H1 (cell line): ENCODE measurements at regions not wholly inside any gene's neighbourhood (a gene's known extent, or its start where the extent isn't known, plus 50 kb on each side); places are given as distances from the start of the nearest gene placed in this dataset.

ENCODE experiments used
- CBX5 ChIP-seq: fragments of 300-800, 300-1000 bp; sonication (generic); IDR thresholded peaks from 2 replicates; pipeline ENCODE4 v1.7.1; 2016; ENCODE audit warnings: antibody characterized with exemption, low read length, low read depth
- HDAC6 ChIP-seq: IDR thresholded peaks from one replicate; pipeline ENCODE4 v1.7.1; 2012; ENCODE audit warnings: low read depth, mild to moderate bottlenecking, inconsistent platforms, low read length, moderate library complexity
- KDM1A ChIP-seq: fragments of 200-600, 300-600 bp; sonication (generic); IDR thresholded peaks from 2 replicates; pipeline ENCODE4 v1.7.1; 2016; ENCODE audit warnings: mild to moderate bottlenecking, low read length, borderline replicate concordance
- TF ChIP-seq, protein P1 (sequence below), 3 experiments: IDR thresholded peaks; 1 replicate in 2 of 3; 2 replicates in 1 of 3; pipeline versions ENCODE4 v1.5.1 to v1.6.1; 2011; ENCODE audit warnings: low read length in 3 of 3, mild to moderate bottlenecking in 3 of 3, inconsistent platforms in 2 of 3, low read depth in 1 of 3, moderate library complexity in 1 of 3; ENCODE audit not compliant: insufficient read depth in 1 of 3; ENCODE audit errors: control extremely low read depth in 1 of 3

DNA sequence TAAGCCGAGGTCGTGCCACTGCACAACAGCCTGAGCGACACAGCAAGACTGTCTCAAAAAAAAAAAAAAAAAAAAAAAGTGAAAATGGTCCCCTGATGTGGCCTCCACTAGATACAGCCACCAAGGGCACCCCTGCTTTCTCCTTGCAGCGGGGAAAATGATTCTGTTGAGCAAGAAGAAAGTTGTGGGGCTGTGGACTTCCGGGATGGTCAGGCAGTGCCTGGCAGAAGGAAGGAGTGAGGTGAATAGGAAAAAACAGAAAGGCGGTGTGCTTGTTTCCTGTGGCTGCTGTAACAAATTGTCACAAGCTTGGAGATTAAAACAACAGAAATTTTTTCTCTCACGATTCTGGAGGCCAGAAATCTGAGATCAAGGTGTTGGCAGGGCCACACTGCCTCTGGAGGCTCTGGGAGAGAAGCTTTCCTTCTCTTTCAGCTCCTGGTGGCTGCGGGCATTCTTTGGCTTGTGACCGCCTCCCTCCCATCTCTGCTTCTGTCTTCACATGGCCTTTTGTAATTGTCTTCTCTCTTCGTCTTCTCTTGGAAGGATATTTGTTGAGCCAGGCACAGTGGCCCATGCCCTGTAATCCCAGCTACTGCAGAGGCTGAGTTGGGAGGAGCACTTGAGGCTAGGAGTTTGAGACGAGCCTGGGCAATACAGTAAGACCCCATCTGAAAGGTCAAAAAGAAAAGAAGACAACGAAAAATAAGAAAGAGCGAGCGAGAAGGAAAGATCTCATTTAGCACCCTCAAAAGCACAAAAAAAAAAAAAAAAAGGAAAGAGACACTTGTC is 116.6 kb upstream of the MED13L start (continued):
- TF ChIP-seq, protein P1, sequence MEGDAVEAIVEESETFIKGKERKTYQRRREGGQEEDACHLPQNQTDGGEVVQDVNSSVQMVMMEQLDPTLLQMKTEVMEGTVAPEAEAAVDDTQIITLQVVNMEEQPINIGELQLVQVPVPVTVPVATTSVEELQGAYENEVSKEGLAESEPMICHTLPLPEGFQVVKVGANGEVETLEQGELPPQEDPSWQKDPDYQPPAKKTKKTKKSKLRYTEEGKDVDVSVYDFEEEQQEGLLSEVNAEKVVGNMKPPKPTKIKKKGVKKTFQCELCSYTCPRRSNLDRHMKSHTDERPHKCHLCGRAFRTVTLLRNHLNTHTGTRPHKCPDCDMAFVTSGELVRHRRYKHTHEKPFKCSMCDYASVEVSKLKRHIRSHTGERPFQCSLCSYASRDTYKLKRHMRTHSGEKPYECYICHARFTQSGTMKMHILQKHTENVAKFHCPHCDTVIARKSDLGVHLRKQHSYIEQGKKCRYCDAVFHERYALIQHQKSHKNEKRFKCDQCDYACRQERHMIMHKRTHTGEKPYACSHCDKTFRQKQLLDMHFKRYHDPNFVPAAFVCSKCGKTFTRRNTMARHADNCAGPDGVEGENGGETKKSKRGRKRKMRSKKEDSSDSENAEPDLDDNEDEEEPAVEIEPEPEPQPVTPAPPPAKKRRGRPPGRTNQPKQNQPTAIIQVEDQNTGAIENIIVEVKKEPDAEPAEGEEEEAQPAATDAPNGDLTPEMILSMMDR (IDR thresholded peaks at IDR 0.05; ENCODE audit: control extremely low read depth in 1 of 3, insufficient read depth in 1 of 3, low read depth in 1 of 3, low read length in 3 of 3), result no peak
- TF ChIP-seq KDM1A (no peak), CBX5 (no peak), HDAC6 (no peak)
- TF ChIP-seq, all 59 proteins: peak for 0
